Body of pancreas (tissue), 4 donors: ENCODE measurements at regions not wholly inside any gene's neighbourhood (a gene's known extent, or its start where the extent isn't known, plus 50 kb on each side); places are given as distances from the start of the nearest gene placed in this dataset.

Experiments
- POLR2A ChIP-seq, 3 donors: fragments of 450-650 bp; IDR thresholded peaks; one replicate each; pipeline ENCODE4 v1.6.1; 2016; ENCODE audit warnings: antibody characterized with exemption in 3 of 3, mild to moderate bottlenecking in 2 of 3
- TF ChIP-seq, protein P1 (sequence below), 7 experiments: fragments of 450-650 bp in 4 of 7; fragments of 200-600 bp in 3 of 7; sonication (generic) in 3 of 7; IDR thresholded peaks; one replicate each; pipeline ENCODE4 v1.5.1; 2016 to 2019; ENCODE audit warnings: antibody characterized with exemption in 7 of 7

GRCh38 chr2:6290217-6291015 is 575.3 kb downstream of the CMPK2 start:
- TF ChIP-seq, protein P1, sequence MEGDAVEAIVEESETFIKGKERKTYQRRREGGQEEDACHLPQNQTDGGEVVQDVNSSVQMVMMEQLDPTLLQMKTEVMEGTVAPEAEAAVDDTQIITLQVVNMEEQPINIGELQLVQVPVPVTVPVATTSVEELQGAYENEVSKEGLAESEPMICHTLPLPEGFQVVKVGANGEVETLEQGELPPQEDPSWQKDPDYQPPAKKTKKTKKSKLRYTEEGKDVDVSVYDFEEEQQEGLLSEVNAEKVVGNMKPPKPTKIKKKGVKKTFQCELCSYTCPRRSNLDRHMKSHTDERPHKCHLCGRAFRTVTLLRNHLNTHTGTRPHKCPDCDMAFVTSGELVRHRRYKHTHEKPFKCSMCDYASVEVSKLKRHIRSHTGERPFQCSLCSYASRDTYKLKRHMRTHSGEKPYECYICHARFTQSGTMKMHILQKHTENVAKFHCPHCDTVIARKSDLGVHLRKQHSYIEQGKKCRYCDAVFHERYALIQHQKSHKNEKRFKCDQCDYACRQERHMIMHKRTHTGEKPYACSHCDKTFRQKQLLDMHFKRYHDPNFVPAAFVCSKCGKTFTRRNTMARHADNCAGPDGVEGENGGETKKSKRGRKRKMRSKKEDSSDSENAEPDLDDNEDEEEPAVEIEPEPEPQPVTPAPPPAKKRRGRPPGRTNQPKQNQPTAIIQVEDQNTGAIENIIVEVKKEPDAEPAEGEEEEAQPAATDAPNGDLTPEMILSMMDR (IDR thresholded peaks at IDR 0.05), result no peak
- no peak for TF ChIP-seq POLR2A (IDR thresholded peaks at IDR 0.05)
